Left kidney (tissue), 1 donor: ENCODE measurements at regions not wholly inside any gene's neighbourhood (a gene's known extent, or its start where the extent isn't known, plus 50 kb on each side); places are given as distances from the start of the nearest gene placed in this dataset.
"Not testable (repeated sequence)": the region's sequence is repeated elsewhere in the genome, so short reads cannot be mapped to it uniquely, and the experiment has no call there.

Experiments
- DNase-seq: peaks from one replicate; pipeline ENCODE4 v3.0.0-alpha.2; 2013

GRCh38 chr4:23533859-23534258 is 356.0 kb downstream of the PPARGC1A start:
- DNase-seq = no peak

- DNase-seq = peak; percentile 6
These were observed 373.1 kb downstream of the PPARGC1A start for GRCh38 chr4:23516716-23517115.

GRCh38 chr4:23504083-23504482 is 385.8 kb downstream of the PPARGC1A start:
- DNase-seq = no peak

- no peak for DNase-seq
These were observed 388.9 kb downstream of the PPARGC1A start for GRCh38 chr4:23500894-23501449.

GRCh38 chr4:23485801-23486200 is 404.0 kb downstream of the PPARGC1A start:
- no peak for DNase-seq

GRCh38 chr4:23484689-23485088 is 405.2 kb downstream of the PPARGC1A start:
- no peak for DNase-seq

- no peak for DNase-seq
These were observed 406.4 kb downstream of the PPARGC1A start for GRCh38 chr4:23483320-23483960.

GRCh38 chr4:23481566-23481965 is 408.3 kb downstream of the PPARGC1A start:
- DNase-seq = no peak

- DNase-seq = no peak
These were observed 411.9 kb downstream of the PPARGC1A start for GRCh38 chr4:23477905-23478304.

GRCh38 chr4:23476515-23477090 is 413.2 kb downstream of the PPARGC1A start:
- no peak for DNase-seq

GRCh38 chr4:23463071-23463470 is 426.8 kb downstream of the PPARGC1A start:
- no peak for DNase-seq

GRCh38 chr4:23458054-23458453 is 431.8 kb downstream of the PPARGC1A start:
- DNase-seq = no peak

GRCh38 chr4:23456864-23457263 is 433.0 kb downstream of the PPARGC1A start:
- no peak for DNase-seq

GRCh38 chr4:23455456-23456158 is 434.2 kb downstream of the PPARGC1A start:
- peak; percentile 34 for DNase-seq

GRCh38 chr4:23441530-23442069 is 448.2 kb downstream of the PPARGC1A start:
- DNase-seq = no peak

- no peak for DNase-seq
These were observed 451.1 kb downstream of the PPARGC1A start for GRCh38 chr4:23438764-23439163.

GRCh38 chr4:23429497-23429896 is 460.4 kb downstream of the PPARGC1A start:
- DNase-seq = no peak

GRCh38 chr4:23425570-23425969 is 464.3 kb downstream of the PPARGC1A start:
- DNase-seq = no peak

- DNase-seq = no peak
These were observed 466.3 kb downstream of the PPARGC1A start for GRCh38 chr4:23423540-23423939.

- DNase-seq = no peak
These were observed 467.0 kb downstream of the PPARGC1A start for GRCh38 chr4:23422878-23423277.

- peak; percentile 22 for DNase-seq
These were observed 476.2 kb downstream of the PPARGC1A start for GRCh38 chr4:23413631-23414030.

GRCh38 chr4:23412701-23413100 is 477.1 kb downstream of the PPARGC1A start:
- peak; percentile 18 for DNase-seq

- not testable (repeated sequence) for DNase-seq
These were observed 480.9 kb downstream of the PPARGC1A start for GRCh38 chr4:23408913-23409312.
